GM12801 (cell line): ENCODE measurements at regions not wholly inside any gene's neighbourhood (a gene's known extent, or its start where the extent isn't known, plus 50 kb on each side); places are given as distances from the start of the nearest gene placed in this dataset.

Source experiments
- CTCF ChIP-seq: IDR thresholded peaks from one replicate; pipeline ENCODE4 v1.5.1; 2011; ENCODE audit warnings: control low read depth; ENCODE audit not compliant: insufficient read length; ENCODE audit errors: extremely low read depth

DNA sequence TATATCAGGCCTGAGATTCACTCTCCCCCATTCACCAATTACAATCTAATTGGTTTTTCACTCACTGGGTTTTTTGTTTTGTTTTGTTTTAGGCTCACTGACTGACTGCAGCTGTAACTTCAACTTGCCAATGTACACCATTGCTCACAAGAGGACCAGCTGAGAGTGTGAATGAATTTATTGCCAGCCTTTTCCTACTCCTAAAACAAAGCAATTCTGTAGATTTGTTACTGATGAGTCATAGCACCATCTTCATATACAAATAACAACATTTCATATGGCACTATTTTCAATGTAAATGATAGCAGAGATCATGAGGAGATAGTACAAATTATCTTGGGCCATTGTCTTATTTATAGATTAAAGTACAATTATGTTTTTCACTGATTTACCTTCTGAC is 76.0 kb upstream of the DPYD start:
- TF ChIP-seq CTCF = no peak

GRCh38 chr1:97989094-97989680 is 68.4 kb upstream of the DPYD start:
- no peak for TF ChIP-seq CTCF

DNA sequence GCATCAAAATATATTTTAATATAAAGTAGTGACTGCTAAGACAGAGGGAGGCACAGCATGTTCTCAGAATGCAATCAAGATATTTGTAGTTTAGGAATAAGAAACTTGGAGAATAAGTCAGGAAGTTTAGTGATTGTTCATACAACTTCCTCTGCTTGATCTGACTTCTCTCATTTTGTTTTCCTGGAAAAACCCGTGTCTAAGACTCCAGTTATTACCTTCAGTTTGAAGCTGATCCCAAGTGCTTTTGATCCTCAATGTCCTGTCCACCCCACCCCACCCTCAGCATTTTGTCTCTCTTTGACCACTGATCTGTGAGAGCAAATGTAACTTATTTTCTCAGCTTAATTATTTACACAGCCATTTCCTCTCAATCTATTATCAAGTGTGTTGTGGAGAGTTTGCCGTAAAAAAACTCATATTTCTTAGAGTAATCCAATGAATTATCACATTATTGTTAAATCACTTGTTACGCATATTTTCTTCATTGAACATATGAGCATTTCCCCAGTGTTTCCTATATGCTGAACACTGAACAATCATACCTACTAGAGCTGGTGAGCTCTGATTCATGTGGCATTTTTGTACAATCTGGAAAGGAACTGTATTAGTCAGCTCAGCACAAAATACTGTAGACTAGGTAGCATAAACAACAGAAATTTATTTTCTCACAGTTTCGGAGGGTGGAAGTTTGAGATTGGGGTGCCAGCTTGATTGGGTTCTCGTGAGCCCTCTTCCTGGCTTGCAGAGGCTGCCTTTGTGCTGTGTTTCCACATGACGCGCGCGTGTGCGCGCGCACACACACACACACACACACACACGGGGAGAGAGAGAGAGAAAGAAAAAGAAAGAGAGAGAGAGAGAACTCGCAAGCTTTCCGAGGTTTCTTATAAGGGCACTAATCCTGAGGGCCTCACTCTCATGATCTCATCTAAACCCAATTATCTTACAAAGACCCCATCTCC is 65.5 kb upstream of the DPYD start:
- no peak for TF ChIP-seq CTCF

- TF ChIP-seq CTCF = no peak
These were observed 62.3 kb upstream of the DPYD start for GRCh38 chr1:97983126-97983525.

DNA sequence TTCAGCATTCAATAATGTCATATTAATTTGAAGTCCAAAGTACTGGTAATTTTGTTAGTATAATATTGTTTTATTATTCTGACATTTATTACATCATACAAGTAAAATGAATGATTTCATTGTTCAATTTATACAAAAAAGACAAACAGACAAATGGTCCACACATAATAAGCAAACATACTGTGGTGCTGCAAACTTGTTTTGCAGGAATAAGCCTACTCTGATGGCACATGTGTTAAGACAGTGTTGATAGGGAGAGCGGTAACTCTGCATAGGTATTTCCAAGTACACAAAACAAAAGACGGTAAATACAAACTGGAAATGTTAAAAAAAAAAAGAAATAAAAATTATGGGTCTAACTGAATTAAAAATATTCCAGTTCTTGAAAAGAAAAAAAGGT is 59.7 kb upstream of the DPYD start:
- no peak for TF ChIP-seq CTCF

GRCh38 chr1:97976801-97977200 is 56.0 kb upstream of the DPYD start:
- TF ChIP-seq CTCF = no peak
